ENCODE measurements at regions not wholly inside any gene's neighbourhood (a gene's known extent, or its start where the extent isn't known, plus 50 kb on each side); places are given as distances from the start of the nearest gene placed in this dataset.

GRCh38 chr1:112040891-112041740 is 51.6 kb upstream of the KCND3 start:
- no peaks in the 10 kb centered on the region for H3K4me1 ChIP-seq (ENCODE audit: control insufficient read depth, insufficient read depth, low read length, poor library complexity, severe bottlenecking)
- no peak overlapping the region for H3K27ac ChIP-seq (ENCODE audit: low read depth, low read length, severe bottlenecking)
- H3K9me3 ChIP-seq (ENCODE audit: control insufficient read depth, low read length), result no peaks in the 10 kb centered on the region
- WGBS, 2 experiments (ENCODE audit: insufficient coverage in 2 of 2), result 78 to 90% methylated on average over 2 to 5 of the region's 7 CpGs
- H3K4me3 ChIP-seq (ENCODE audit: extremely low read depth, insufficient read depth, low read length, poor library complexity, severe bottlenecking), result no peak overlapping the region
- no peaks in the 10 kb centered on the region for H3K36me3 ChIP-seq (ENCODE audit: control insufficient read depth, insufficient read depth, low read length)

GRCh38 chr1:112043901-112044300 is 54.4 kb upstream of the KCND3 start:
- no peaks in the 10 kb centered on the region for H3K36me3 ChIP-seq (ENCODE audit: control insufficient read depth, insufficient read depth, low read length)
- no peaks in the 10 kb centered on the region for H3K4me1 ChIP-seq (ENCODE audit: control insufficient read depth, insufficient read depth, low read length, poor library complexity, severe bottlenecking)
- no peak overlapping the region for H3K4me3 ChIP-seq (ENCODE audit: extremely low read depth, insufficient read depth, low read length, poor library complexity, severe bottlenecking)
- no peaks in the 10 kb centered on the region for H3K9me3 ChIP-seq (ENCODE audit: control insufficient read depth, low read length)
- H3K27ac ChIP-seq (ENCODE audit: low read depth, low read length, severe bottlenecking), result no peak overlapping the region

GRCh38 chr1:112044745-112045144 is 55.3 kb upstream of the KCND3 start:
- Histone ChIP-seq H3K27ac (ENCODE audit: low read depth, low read length, severe bottlenecking) (no peak overlapping the region), H3K4me1 (ENCODE audit: control insufficient read depth, insufficient read depth, low read length, poor library complexity, severe bottlenecking) (no peaks in the 10 kb centered on the region), H3K9me3 (ENCODE audit: control insufficient read depth, low read length) (no peaks in the 10 kb centered on the region), H3K4me3 (ENCODE audit: extremely low read depth, insufficient read depth, low read length, poor library complexity, severe bottlenecking) (no peak overlapping the region), H3K36me3 (ENCODE audit: control insufficient read depth, insufficient read depth, low read length) (no peaks in the 10 kb centered on the region)
- WGBS, 2 experiments (ENCODE audit: insufficient coverage in 2 of 2), result 75 to 92% methylated on average over 3 of the region's 3 CpGs

GRCh38 chr1:112046630-112047029 is 57.2 kb upstream of the KCND3 start:
- H3K4me1 ChIP-seq (ENCODE audit: control insufficient read depth, insufficient read depth, low read length, poor library complexity, severe bottlenecking), result no peaks in the 10 kb centered on the region
- no peak overlapping the region for H3K4me3 ChIP-seq (ENCODE audit: extremely low read depth, insufficient read depth, low read length, poor library complexity, severe bottlenecking)
- no peaks in the 10 kb centered on the region for H3K9me3 ChIP-seq (ENCODE audit: control insufficient read depth, low read length)
- no peaks in the 10 kb centered on the region for H3K36me3 ChIP-seq (ENCODE audit: control insufficient read depth, insufficient read depth, low read length)
- 0 to 20% methylated on average over 1 to 2 of the region's 2 CpGs for WGBS, 2 experiments (ENCODE audit: insufficient coverage in 2 of 2)
- H3K27ac ChIP-seq (ENCODE audit: low read depth, low read length, severe bottlenecking), result no peak overlapping the region

- Histone ChIP-seq H3K9me3 (ENCODE audit: control insufficient read depth, low read length) (no peaks in the 10 kb centered on the region), H3K4me3 (ENCODE audit: extremely low read depth, insufficient read depth, low read length, poor library complexity, severe bottlenecking) (no peak overlapping the region), H3K27ac (ENCODE audit: low read depth, low read length, severe bottlenecking) (no peak overlapping the region), H3K36me3 (ENCODE audit: control insufficient read depth, insufficient read depth, low read length) (no peaks in the 10 kb centered on the region), H3K4me1 (ENCODE audit: control insufficient read depth, insufficient read depth, low read length, poor library complexity, severe bottlenecking) (no peaks in the 10 kb centered on the region)
- WGBS, 2 experiments (ENCODE audit: insufficient coverage in 2 of 2), result 83 to 94% methylated on average over 1 of the region's 1 CpG
Observed at GRCh38 chr1:112048421-112048820, 59.0 kb upstream of the KCND3 start.

GRCh38 chr1:112054510-112054909 is 65.0 kb upstream of the KCND3 start:
- Histone ChIP-seq H3K27ac (ENCODE audit: low read depth, low read length, severe bottlenecking) (no peak overlapping the region), H3K9me3 (ENCODE audit: control insufficient read depth, low read length) (no peaks in the 10 kb centered on the region), H3K36me3 (ENCODE audit: control insufficient read depth, insufficient read depth, low read length) (no peaks in the 10 kb centered on the region), H3K4me3 (ENCODE audit: extremely low read depth, insufficient read depth, low read length, poor library complexity, severe bottlenecking) (no peak overlapping the region), H3K4me1 (ENCODE audit: control insufficient read depth, insufficient read depth, low read length, poor library complexity, severe bottlenecking) (no peaks in the 10 kb centered on the region)
- 86% methylated on average over 2 of the region's 2 CpGs; no CpG with 5 or more reads in 1 of the 2 experiments for WGBS, 2 experiments (ENCODE audit: insufficient coverage in 2 of 2)

- Histone ChIP-seq H3K27ac (ENCODE audit: low read depth, low read length, severe bottlenecking) (no peak overlapping the region), H3K4me1 (ENCODE audit: control insufficient read depth, insufficient read depth, low read length, poor library complexity, severe bottlenecking) (no peaks in the 10 kb centered on the region), H3K4me3 (ENCODE audit: extremely low read depth, insufficient read depth, low read length, poor library complexity, severe bottlenecking) (no peak overlapping the region), H3K9me3 (ENCODE audit: control insufficient read depth, low read length) (no peaks in the 10 kb centered on the region), H3K36me3 (ENCODE audit: control insufficient read depth, insufficient read depth, low read length) (no peaks in the 10 kb centered on the region)
- WGBS, 2 experiments (ENCODE audit: insufficient coverage in 2 of 2), result 77 to 96% methylated on average over 2 to 3 of the region's 5 CpGs
Observed at GRCh38 chr1:112056354-112056753, 66.9 kb upstream of the KCND3 start.

- Histone ChIP-seq H3K4me1 (ENCODE audit: control insufficient read depth, insufficient read depth, low read length, poor library complexity, severe bottlenecking) (no peaks in the 10 kb centered on the region), H3K36me3 (ENCODE audit: control insufficient read depth, insufficient read depth, low read length) (no peaks in the 10 kb centered on the region), H3K27ac (ENCODE audit: low read depth, low read length, severe bottlenecking) (no peak overlapping the region), H3K9me3 (ENCODE audit: control insufficient read depth, low read length) (no peaks in the 10 kb centered on the region), H3K4me3 (ENCODE audit: extremely low read depth, insufficient read depth, low read length, poor library complexity, severe bottlenecking) (no peak overlapping the region)
- WGBS, 2 experiments (ENCODE audit: insufficient coverage in 2 of 2), result 81 to 88% methylated on average over 4 to 5 of the region's 5 CpGs
Observed at GRCh38 chr1:112057736-112058135, 68.3 kb upstream of the KCND3 start.

- no peak overlapping the region for H3K27ac ChIP-seq (ENCODE audit: low read depth, low read length, severe bottlenecking)
- WGBS, 2 experiments (ENCODE audit: insufficient coverage in 2 of 2), result 87 to 97% methylated on average over 3 to 6 of the region's 7 CpGs
- H3K4me3 ChIP-seq (ENCODE audit: extremely low read depth, insufficient read depth, low read length, poor library complexity, severe bottlenecking), result no peak overlapping the region
- no peaks in the 10 kb centered on the region for H3K9me3 ChIP-seq (ENCODE audit: control insufficient read depth, low read length)
- no peaks in the 10 kb centered on the region for H3K4me1 ChIP-seq (ENCODE audit: control insufficient read depth, insufficient read depth, low read length, poor library complexity, severe bottlenecking)
- no peaks in the 10 kb centered on the region for H3K36me3 ChIP-seq (ENCODE audit: control insufficient read depth, insufficient read depth, low read length)
Observed at GRCh38 chr1:112058815-112059450, 69.5 kb upstream of the KCND3 start.

GRCh38 chr1:112059679-112060078 is 70.2 kb upstream of the KCND3 start:
- Histone ChIP-seq H3K4me3 (ENCODE audit: extremely low read depth, insufficient read depth, low read length, poor library complexity, severe bottlenecking) (no peak overlapping the region), H3K9me3 (ENCODE audit: control insufficient read depth, low read length) (no peaks in the 10 kb centered on the region), H3K4me1 (ENCODE audit: control insufficient read depth, insufficient read depth, low read length, poor library complexity, severe bottlenecking) (no peaks in the 10 kb centered on the region), H3K27ac (ENCODE audit: low read depth, low read length, severe bottlenecking) (no peak overlapping the region), H3K36me3 (ENCODE audit: control insufficient read depth, insufficient read depth, low read length) (no peaks in the 10 kb centered on the region)
- WGBS, 2 experiments (ENCODE audit: insufficient coverage in 2 of 2), result 84 to 96% methylated on average over 6 of the region's 6 CpGs

- Histone ChIP-seq H3K27ac (ENCODE audit: low read depth, low read length, severe bottlenecking) (no peak overlapping the region), H3K4me3 (ENCODE audit: extremely low read depth, insufficient read depth, low read length, poor library complexity, severe bottlenecking) (no peak overlapping the region), H3K36me3 (ENCODE audit: control insufficient read depth, insufficient read depth, low read length) (no peaks in the 10 kb centered on the region), H3K4me1 (ENCODE audit: control insufficient read depth, insufficient read depth, low read length, poor library complexity, severe bottlenecking) (no peaks in the 10 kb centered on the region), H3K9me3 (ENCODE audit: control insufficient read depth, low read length) (no peaks in the 10 kb centered on the region)
- WGBS, 2 experiments (ENCODE audit: insufficient coverage in 2 of 2), result 67% methylated on average over 1 of the region's 1 CpG; no CpG with 5 or more reads in 1 of the 2 experiments
Observed at GRCh38 chr1:112060261-112060660, 70.8 kb upstream of the KCND3 start.
